H9 (cell line): ENCODE measurements at regions not wholly inside any gene's neighbourhood (a gene's known extent, or its start where the extent isn't known, plus 50 kb on each side); places are given as distances from the start of the nearest gene placed in this dataset.

Experiments
- DNase-seq: peaks from one replicate; pipeline ENCODE4 v3.0.0-alpha.2; 2017
- H2AFZ ChIP-seq: one replicate; pipeline ENCODE4 v1.6.1; 2013; ENCODE audit warnings: mild to moderate bottlenecking, low read length, control low read depth, moderate library complexity
- H2AK5ac ChIP-seq: 2 replicates; pipeline ENCODE4 v1.6.1; 2013; ENCODE audit warnings: low read length, control low read depth, mixed read lengths; ENCODE audit not compliant: insufficient read length
- H2BK120ac ChIP-seq: one replicate; pipeline ENCODE4 v1.6.1; 2013; ENCODE audit warnings: low read depth, mild to moderate bottlenecking, low read length, control low read depth, inconsistent platforms; ENCODE audit not compliant: poor library complexity, severe bottlenecking
- H2BK12ac ChIP-seq: 2 replicates; pipeline ENCODE4 v1.6.1; 2013; ENCODE audit warnings: low read length, control low read depth, mixed read lengths, low read depth; ENCODE audit not compliant: insufficient read length
- H2BK15ac ChIP-seq: 2 replicates; pipeline ENCODE4 v1.6.1; 2013; ENCODE audit warnings: low read depth, low read length, control low read depth
- H2BK20ac ChIP-seq: one replicate; pipeline ENCODE4 v1.6.1; 2013; ENCODE audit warnings: low read depth, mild to moderate bottlenecking, low read length, control low read depth, inconsistent platforms; ENCODE audit not compliant: poor library complexity, severe bottlenecking
- H2BK5ac ChIP-seq: 2 replicates; pipeline ENCODE4 v1.6.1; 2013; ENCODE audit warnings: low read length, control low read depth, mixed read lengths; ENCODE audit not compliant: insufficient read length
- H3K14ac ChIP-seq: 2 replicates; pipeline ENCODE4 v1.6.1; 2013; ENCODE audit warnings: low read length, control low read depth; ENCODE audit not compliant: insufficient read depth
- H3K18ac ChIP-seq: 2 replicates; pipeline ENCODE4 v1.6.1; 2013; ENCODE audit warnings: low read depth, mild to moderate bottlenecking, mixed read lengths, low read length, control low read depth; ENCODE audit not compliant: insufficient read length
- H3K23ac ChIP-seq: 2 replicates; pipeline ENCODE4 v1.6.1; 2013; ENCODE audit warnings: low read length, control low read depth, mixed read lengths, low read depth; ENCODE audit not compliant: insufficient read length
- H3K23me2 ChIP-seq: 2 replicates; pipeline ENCODE4 v1.6.1; 2013; ENCODE audit warnings: low read depth, mild to moderate bottlenecking, mixed read lengths, low read length, control low read depth; ENCODE audit not compliant: insufficient read length, poor library complexity, severe bottlenecking
- H3K27ac ChIP-seq: 2 replicates; pipeline ENCODE4 v1.5.1; 2013; ENCODE audit warnings: low read length, control low read depth, mixed read lengths, low read depth; ENCODE audit not compliant: insufficient read length
- H3K27me3 ChIP-seq: 2 replicates; pipeline ENCODE4 v1.6.1; 2013; ENCODE audit warnings: low read length, control low read depth, inconsistent platforms; ENCODE audit not compliant: insufficient read depth
- H3K4ac ChIP-seq: 2 replicates; pipeline ENCODE4 v1.6.1; 2013; ENCODE audit warnings: low read depth, mild to moderate bottlenecking, control low read depth, inconsistent platforms, low read length, moderate library complexity
- H3K4me1 ChIP-seq: 2 replicates; pipeline ENCODE4 v1.6.1; 2013; ENCODE audit warnings: low read length, control low read depth, inconsistent platforms; ENCODE audit not compliant: insufficient read depth
- H3K4me2 ChIP-seq: 2 replicates; pipeline ENCODE4 v1.6.1; 2013; ENCODE audit warnings: low read length, control low read depth, mixed read lengths; ENCODE audit not compliant: insufficient read length, insufficient read depth
- H3K56ac ChIP-seq: 2 replicates; pipeline ENCODE4 v1.6.1; 2013; ENCODE audit warnings: low read depth, mild to moderate bottlenecking, mixed read lengths, low read length, control low read depth; ENCODE audit not compliant: insufficient read length
- H3K79me1 ChIP-seq: 2 replicates; pipeline ENCODE4 v1.6.1; 2013; ENCODE audit warnings: low read depth, mild to moderate bottlenecking, moderate library complexity, low read length, control low read depth, inconsistent platforms; ENCODE audit not compliant: insufficient read depth, poor library complexity, severe bottlenecking
- H3K79me2 ChIP-seq: 2 replicates; pipeline ENCODE4 v1.6.1; 2013; ENCODE audit warnings: low read length, control low read depth, inconsistent platforms; ENCODE audit not compliant: insufficient read depth
- H3K9ac ChIP-seq: 2 replicates; pipeline ENCODE4 v1.6.1; 2013; ENCODE audit warnings: low read length, control low read depth, mixed read lengths; ENCODE audit not compliant: insufficient read length; ENCODE audit errors: extremely low read depth
- H3K9me3 ChIP-seq: one replicate; pipeline ENCODE4 v1.6.1; 2013; ENCODE audit warnings: low read depth, low read length, inconsistent platforms; ENCODE audit not compliant: control insufficient read depth
- H3T11ph ChIP-seq: one replicate; pipeline ENCODE4 v1.6.1; 2013; ENCODE audit warnings: mild to moderate bottlenecking, low read length, control low read depth, inconsistent platforms
- H4K20me1 ChIP-seq: one replicate; pipeline ENCODE4 v1.6.1; 2013; ENCODE audit not compliant: control insufficient read depth, insufficient read length, insufficient read depth
- H4K5ac ChIP-seq: 2 replicates; pipeline ENCODE4 v1.6.1; 2013; ENCODE audit warnings: low read depth, mild to moderate bottlenecking, mixed read lengths, low read length, control low read depth; ENCODE audit not compliant: insufficient read length
- H4K8ac ChIP-seq: replicated peaks from 2 replicates; pipeline ENCODE4 v1.6.1; 2013; ENCODE audit warnings: low read length, control low read depth, mixed read lengths, low read depth; ENCODE audit not compliant: insufficient read length
- H4K91ac ChIP-seq: 2 replicates; pipeline ENCODE4 v1.6.1; 2013; ENCODE audit warnings: low read depth, mild to moderate bottlenecking, moderate library complexity, mixed read lengths, low read length, control low read depth; ENCODE audit not compliant: insufficient read length
- H3K27ac Mint-ChIP-seq, 3 experiments: 2 replicates in 2 of 3; 3 replicates in 1 of 3; pipeline ENCODE4 v1.8.0; 2020 to 2021; ENCODE audit warnings: mixed read lengths in 3 of 3, mild to moderate bottlenecking in 1 of 3, moderate library complexity in 1 of 3
- H3K27me3 Mint-ChIP-seq: 2 replicates; pipeline ENCODE4 v1.8.0; 2021; ENCODE audit warnings: low read depth, mild to moderate bottlenecking, moderate library complexity, mixed read lengths
- H3K36me3 Mint-ChIP-seq, 3 experiments: 2 replicates in 2 of 3; 3 replicates in 1 of 3; pipeline ENCODE4 v1.8.0; 2020 to 2021; ENCODE audit warnings: low read depth in 3 of 3, mixed read lengths in 3 of 3; ENCODE audit not compliant: insufficient read depth in 1 of 3
- H3K4me1 Mint-ChIP-seq, 2 experiments: 2 replicates each; pipeline ENCODE4 v1.8.0; 2020; ENCODE audit warnings: mixed read lengths in 2 of 2
- H3K4me3 Mint-ChIP-seq, 2 experiments: 2 replicates in 1 of 2; 3 replicates in 1 of 2; pipeline ENCODE4 v1.8.0; 2020 to 2021; ENCODE audit warnings: mild to moderate bottlenecking in 2 of 2, mixed read lengths in 2 of 2, moderate library complexity in 1 of 2
- H3K9me3 Mint-ChIP-seq, 2 experiments: 2 replicates in 1 of 2; 3 replicates in 1 of 2; pipeline ENCODE4 v1.8.0; 2020; ENCODE audit warnings: mild to moderate bottlenecking in 2 of 2, mixed read lengths in 2 of 2, moderate library complexity in 1 of 2
- WGBS: extraction: QIAGEN DNeasy Blood & Tissue Kit; methylation state at CpG from one replicate; pipeline ENCODE4 v1.1.7; 2013; ENCODE audit warnings: missing lambda C conversion rate, low lambda C conversion rate, mixed read lengths; ENCODE audit not compliant: insufficient read length; ENCODE audit errors: extremely low coverage; 5-methylcytosine and 5-hydroxymethylcytosine counted together
- TF ChIP-seq, protein P1 (sequence below): fragments of 200-600 bp; sonication (generic); conservative IDR thresholded peaks from 3 replicates; pipeline ENCODE4 v1.8.0; 2021; ENCODE audit warnings: antibody characterized with exemption, mild to moderate bottlenecking

DNA sequence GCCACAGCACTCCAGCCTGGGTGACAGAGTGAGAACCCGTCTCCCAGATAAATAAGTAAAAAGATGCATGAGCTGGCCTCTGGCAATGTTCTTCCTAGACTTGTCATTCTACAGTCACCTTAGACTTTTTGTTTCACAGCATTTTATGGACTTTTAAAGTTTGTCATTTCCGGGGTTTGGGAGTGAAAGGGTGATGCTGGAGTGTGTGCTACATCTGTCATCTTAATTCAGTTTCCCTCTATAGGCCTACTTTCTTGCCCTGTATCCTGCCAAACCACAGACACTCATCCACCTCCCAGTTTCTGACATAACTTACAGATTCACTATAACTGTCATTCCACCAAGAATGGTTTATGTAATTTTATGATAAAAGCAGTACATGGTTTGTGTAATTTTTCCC is 166.7 kb upstream of the PARP11 start:
- Histone ChIP-seq H4K20me1 (no peaks in the 10 kb centered on the region), H3K27me3 (no peaks in the 10 kb centered on the region), H3K23me2 (no peaks in the 10 kb centered on the region), H3K9ac (no peak overlapping the region), H3K23ac (no peak overlapping the region), H3K79me2 (no peaks in the 10 kb centered on the region), H2AK5ac (no peak overlapping the region), H2BK120ac (no peak overlapping the region), H2AFZ (no peak overlapping the region), H2BK12ac (no peak overlapping the region), H3K4ac (no peak overlapping the region), H3K4me2 (no peak overlapping the region), H4K5ac (no peak overlapping the region), H3K27ac (no peak overlapping the region), H2BK20ac (no peak overlapping the region), H3T11ph (no peak overlapping the region), H3K56ac (no peak overlapping the region), H3K14ac (no peak overlapping the region), H4K91ac (no peak overlapping the region), H3K79me1 (no peaks in the 10 kb centered on the region), H3K9me3 (no peaks in the 10 kb centered on the region), H4K8ac (no peak overlapping the region), H2BK5ac (no peak overlapping the region), H2BK15ac (no peak overlapping the region), H3K18ac (no peak overlapping the region), H3K4me1 (no peaks in the 10 kb centered on the region)
- no peak overlapping the region for H3K27ac Mint-ChIP-seq
- TF ChIP-seq, protein P1, sequence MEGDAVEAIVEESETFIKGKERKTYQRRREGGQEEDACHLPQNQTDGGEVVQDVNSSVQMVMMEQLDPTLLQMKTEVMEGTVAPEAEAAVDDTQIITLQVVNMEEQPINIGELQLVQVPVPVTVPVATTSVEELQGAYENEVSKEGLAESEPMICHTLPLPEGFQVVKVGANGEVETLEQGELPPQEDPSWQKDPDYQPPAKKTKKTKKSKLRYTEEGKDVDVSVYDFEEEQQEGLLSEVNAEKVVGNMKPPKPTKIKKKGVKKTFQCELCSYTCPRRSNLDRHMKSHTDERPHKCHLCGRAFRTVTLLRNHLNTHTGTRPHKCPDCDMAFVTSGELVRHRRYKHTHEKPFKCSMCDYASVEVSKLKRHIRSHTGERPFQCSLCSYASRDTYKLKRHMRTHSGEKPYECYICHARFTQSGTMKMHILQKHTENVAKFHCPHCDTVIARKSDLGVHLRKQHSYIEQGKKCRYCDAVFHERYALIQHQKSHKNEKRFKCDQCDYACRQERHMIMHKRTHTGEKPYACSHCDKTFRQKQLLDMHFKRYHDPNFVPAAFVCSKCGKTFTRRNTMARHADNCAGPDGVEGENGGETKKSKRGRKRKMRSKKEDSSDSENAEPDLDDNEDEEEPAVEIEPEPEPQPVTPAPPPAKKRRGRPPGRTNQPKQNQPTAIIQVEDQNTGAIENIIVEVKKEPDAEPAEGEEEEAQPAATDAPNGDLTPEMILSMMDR = no peak
- peaks cover 5 to 16% of the 10 kb centered on the region in 2 experiments; a peak in 3 of 4 replicates for H3K4me1 Mint-ChIP-seq
- no peak overlapping the region for H3K4me3 Mint-ChIP-seq
- no CpG with 5 or more reads among the region's 2 CpGs for WGBS
- DNase-seq = no peak
- H3K9me3 Mint-ChIP-seq = peaks cover 0 to 8% of the 10 kb centered on the region in 2 experiments; a peak in 4 of 5 replicates
- peaks cover 16% of the 10 kb centered on the region; the same call in 1 of the 2 replicates for H3K27me3 Mint-ChIP-seq
- peaks cover 0 to 3% (median 0%) of the 10 kb centered on the region in 3 experiments; a peak in 2 of 7 replicates for H3K36me3 Mint-ChIP-seq
